GM21526 (cell line): ENCODE measurements at regions not wholly inside any gene's neighbourhood (a gene's known extent, or its start where the extent isn't known, plus 50 kb on each side); places are given as distances from the start of the nearest gene placed in this dataset.

Experiments
- ATAC-seq: cut with Tn5 transposase; IDR thresholded peaks from one replicate; pipeline ENCODE4 v1.9.1; 2021; ENCODE audit warnings: moderate library complexity; ENCODE audit not compliant: unreplicated experiment, low FRiP score

GRCh38 chr2:186065491-186065890 is 326.9 kb downstream of the FSIP2 start:
- ATAC-seq: no peak

GRCh38 chr2:186068139-186068801 is 329.7 kb downstream of the FSIP2 start:
- ATAC-seq: no peak

GRCh38 chr2:186069676-186070075 is 331.1 kb downstream of the FSIP2 start:
- no peak for ATAC-seq

- no peak for ATAC-seq
Observed at GRCh38 chr2:186085226-186085625, 346.6 kb downstream of the FSIP2 start.

- ATAC-seq: no peak
Observed at GRCh38 chr2:186093174-186093573, 354.6 kb downstream of the FSIP2 start.

GRCh38 chr2:186098821-186099220 is 360.2 kb downstream of the FSIP2 start:
- no peak for ATAC-seq

- no peak for ATAC-seq
Observed at GRCh38 chr2:186099826-186100225, 361.2 kb downstream of the FSIP2 start.

- ATAC-seq: no peak
Observed at GRCh38 chr2:186100636-186101035, 362.0 kb downstream of the FSIP2 start.

- no peak for ATAC-seq
Observed at GRCh38 chr2:186101616-186102015, 363.0 kb downstream of the FSIP2 start.

- ATAC-seq: no peak
Observed at GRCh38 chr2:186103276-186103675, 364.7 kb downstream of the FSIP2 start.

GRCh38 chr2:186105016-186105724 is 366.6 kb downstream of the FSIP2 start:
- no peak for ATAC-seq

GRCh38 chr2:186108470-186108869 is 369.9 kb downstream of the FSIP2 start:
- ATAC-seq: no peak

GRCh38 chr2:186113284-186113683 is 372.8 kb upstream of the ZC3H15 start:
- ATAC-seq: no peak

- ATAC-seq: no peak
Observed at GRCh38 chr2:186125156-186125555, 360.9 kb upstream of the ZC3H15 start.

- ATAC-seq: no peak
Observed at GRCh38 chr2:186125625-186126024, 360.4 kb upstream of the ZC3H15 start.

GRCh38 chr2:186126181-186126580 is 359.9 kb upstream of the ZC3H15 start:
- no peak for ATAC-seq

GRCh38 chr2:186129767-186130581 is 356.1 kb upstream of the ZC3H15 start:
- ATAC-seq: no peak

GRCh38 chr2:186130748-186131641 is 355.1 kb upstream of the ZC3H15 start:
- no peak for ATAC-seq

GRCh38 chr2:186135686-186136085 is 350.4 kb upstream of the ZC3H15 start:
- ATAC-seq: no peak

- ATAC-seq: no peak
Observed at GRCh38 chr2:186136860-186137259, 349.2 kb upstream of the ZC3H15 start.
